Small intestine (tissue), 7 donors: ENCODE measurements at regions not wholly inside any gene's neighbourhood (a gene's known extent, or its start where the extent isn't known, plus 50 kb on each side); places are given as distances from the start of the nearest gene placed in this dataset.
A peak's percentile ranks its signal among the peaks of the same experiment; 100 is the strongest.

Source experiments
- DNase-seq, 2 donors: peaks; one replicate each; pipeline versions ENCODE4 v3.0.0 to v3.0.0-alpha.2; 2013
- FAIRE-seq: peaks from 2 replicates; lab custom pipeline; 2012; peaks lifted over from hg19 to GRCh38; lab: Jason Lieb, UNC
- H3K27ac ChIP-seq, 3 donors: one replicate each; pipeline ENCODE4 v1.5.1; 2013; ENCODE audit warnings: low read length in 2 of 3, mild to moderate bottlenecking in 2 of 3, control low read depth in 1 of 3, inconsistent platforms in 1 of 3, low read depth in 1 of 3, moderate library complexity in 1 of 3
- H3K27me3 ChIP-seq, 3 donors: one replicate each; pipeline ENCODE4 v1.6.1; 2013; ENCODE audit warnings: low read length in 3 of 3, inconsistent platforms in 1 of 3; ENCODE audit not compliant: control insufficient read depth in 3 of 3, insufficient read depth in 3 of 3
- H3K36me3 ChIP-seq, 3 donors: one replicate each; pipeline ENCODE4 v1.6.1; 2013; ENCODE audit warnings: low read length in 3 of 3, inconsistent platforms in 1 of 3, low read depth in 1 of 3, mild to moderate bottlenecking in 1 of 3, moderate library complexity in 1 of 3; ENCODE audit not compliant: control insufficient read depth in 3 of 3, insufficient read depth in 2 of 3
- H3K4me1 ChIP-seq, 3 donors: one replicate each; pipeline ENCODE4 v1.6.1; 2013; ENCODE audit warnings: low read length in 2 of 3, inconsistent platforms in 1 of 3, low read depth in 1 of 3, mild to moderate bottlenecking in 1 of 3, moderate library complexity in 1 of 3; ENCODE audit not compliant: control insufficient read depth in 3 of 3, insufficient read depth in 2 of 3
- H3K4me3 ChIP-seq, 3 donors: one replicate each; pipeline ENCODE4 v1.5.1; 2013; ENCODE audit warnings: low read length in 3 of 3, control low read depth in 1 of 3, inconsistent platforms in 1 of 3, low read depth in 1 of 3, mild to moderate bottlenecking in 1 of 3, moderate library complexity in 1 of 3
- H3K9me3 ChIP-seq, 2 donors: one replicate each; pipeline ENCODE4 v1.6.1; 2013; ENCODE audit warnings: low read depth in 1 of 2, low read length in 1 of 2; ENCODE audit not compliant: control insufficient read depth in 2 of 2, insufficient read depth in 1 of 2
- WGBS, 3 donors: extraction: QIAGEN DNeasy Blood & Tissue Kit; methylation state at CpG; one replicate each; pipeline ENCODE4 v1.1.7; 2013; 5-methylcytosine and 5-hydroxymethylcytosine counted together
- donor health status: healthy with polysubstance abuse.
- donor health status: control.
- donor health status: control.
- donor health status: Bipolar disorder and iron deficiency.
- donor health status: healthy.

DNA sequence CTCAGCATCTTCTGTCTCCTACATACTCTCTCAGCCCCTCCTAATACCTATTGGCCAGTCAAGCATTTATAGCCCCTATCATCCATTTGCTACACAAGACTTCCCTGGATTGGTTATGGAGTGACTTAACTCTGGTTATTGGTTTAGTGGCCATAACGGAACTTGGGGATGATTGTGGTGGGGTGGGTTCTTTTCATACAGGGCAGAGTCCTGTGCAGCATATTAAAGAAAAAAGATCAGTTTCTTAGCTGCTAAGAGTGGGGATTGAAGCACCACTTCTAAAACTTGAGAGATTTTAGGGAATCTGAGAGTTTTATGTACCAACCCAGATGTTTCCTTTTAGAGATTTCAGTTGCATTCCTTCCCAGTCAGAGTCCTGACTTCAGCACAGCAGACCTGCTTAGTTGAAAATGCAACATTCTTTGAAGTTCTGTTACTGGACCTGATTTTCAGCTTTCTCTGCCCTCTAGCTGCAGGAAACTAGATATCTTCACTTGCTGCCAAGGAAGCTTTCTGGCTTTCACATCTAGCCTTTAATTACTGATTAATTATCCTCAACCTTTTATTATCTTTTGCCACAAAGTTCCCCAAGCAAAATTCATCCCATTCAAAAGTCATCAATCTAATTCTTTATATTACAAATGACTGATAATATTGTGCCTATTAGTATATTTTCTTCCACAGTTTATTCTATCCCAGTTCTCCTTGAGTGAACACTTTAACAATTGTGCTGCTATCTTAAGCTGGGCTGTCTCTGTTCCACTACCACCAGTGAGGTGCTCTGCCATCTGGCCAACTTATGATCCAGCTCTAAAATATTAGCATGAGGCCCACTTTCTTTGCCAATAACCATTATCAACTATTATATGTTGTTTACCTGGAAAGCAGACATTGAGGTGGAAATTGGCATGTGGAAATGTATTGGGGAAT is 906.0 kb upstream of the ALCAM start:
- no peaks in the 10 kb centered on the region for H3K36me3 ChIP-seq
- no peaks in the 10 kb centered on the region for H3K27me3 ChIP-seq
- H3K4me3 ChIP-seq: no peak overlapping the region
- DNase-seq (no peak), FAIRE-seq (no peak)
- H3K9me3 ChIP-seq: no peaks in the 10 kb centered on the region
- H3K27ac ChIP-seq: peak overlapping the region in 1 of 3 donors; percentile 24
- no peaks in the 10 kb centered on the region for H3K4me1 ChIP-seq
- 0 to 46% (median 28%) methylated on average over 1 of the region's 1 CpG for WGBS, 3 donors

DNA sequence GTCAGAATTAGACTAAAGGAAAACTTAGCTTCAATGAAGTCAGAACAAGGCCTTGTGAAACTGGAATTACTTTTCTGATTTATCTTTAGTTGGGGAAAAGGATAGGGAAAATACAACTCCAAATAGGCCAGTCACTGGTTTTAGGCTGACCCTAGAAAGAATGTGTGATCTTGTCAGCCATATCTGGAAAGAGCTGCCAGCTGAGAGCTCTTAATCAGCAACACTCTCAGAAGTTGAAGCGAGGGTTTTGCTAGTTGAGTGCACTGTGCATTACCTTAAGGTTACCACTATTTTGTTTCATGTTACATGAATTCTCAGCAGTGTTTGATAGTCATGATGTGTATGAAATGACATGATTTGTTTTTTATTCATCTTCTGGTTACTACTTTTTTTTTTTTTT is 905.3 kb upstream of the ALCAM start:
- Histone ChIP-seq H3K36me3 (no peaks in the 10 kb centered on the region), H3K9me3 (no peaks in the 10 kb centered on the region), H3K27ac (no peak overlapping the region), H3K4me1 (no peaks in the 10 kb centered on the region), H3K27me3 (no peaks in the 10 kb centered on the region), H3K4me3 (no peak overlapping the region)
- FAIRE-seq: no peak
- 32 to 68% (median 63%) methylated on average over 1 of the region's 1 CpG for WGBS, 3 donors
- no peak for DNase-seq

DNA sequence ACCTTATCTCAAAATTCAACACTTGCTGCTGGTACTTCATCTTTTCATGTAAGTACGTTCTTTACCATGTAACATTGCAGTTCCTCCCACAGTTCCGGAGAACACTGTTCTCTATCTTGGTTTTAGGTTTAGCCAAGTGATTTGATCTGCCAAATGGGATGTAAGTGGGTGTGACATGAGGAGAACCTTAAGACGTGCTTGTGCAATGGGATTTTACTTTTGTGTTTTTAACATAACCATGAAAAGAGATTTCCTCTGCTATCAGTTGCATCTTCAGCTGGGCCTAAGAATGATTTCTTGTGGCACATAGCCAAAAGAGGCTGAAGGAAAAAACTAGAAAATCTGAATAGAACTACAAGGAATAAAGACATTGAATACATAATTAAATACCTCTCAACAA is 894.5 kb upstream of the ALCAM start:
- DNase-seq: no peak
- H3K9me3 ChIP-seq: peaks cover 2 to 20% of the 10 kb centered on the region in 2 donors
- no peak overlapping the region for H3K4me3 ChIP-seq
- 86 to 89% (median 87%) methylated on average over 3 of the region's 3 CpGs for WGBS, 3 donors
- no peaks in the 10 kb centered on the region for H3K36me3 ChIP-seq
- no peaks in the 10 kb centered on the region for H3K4me1 ChIP-seq
- no peaks in the 10 kb centered on the region for H3K27me3 ChIP-seq
- FAIRE-seq: no peak
- no peak overlapping the region for H3K27ac ChIP-seq

DNA sequence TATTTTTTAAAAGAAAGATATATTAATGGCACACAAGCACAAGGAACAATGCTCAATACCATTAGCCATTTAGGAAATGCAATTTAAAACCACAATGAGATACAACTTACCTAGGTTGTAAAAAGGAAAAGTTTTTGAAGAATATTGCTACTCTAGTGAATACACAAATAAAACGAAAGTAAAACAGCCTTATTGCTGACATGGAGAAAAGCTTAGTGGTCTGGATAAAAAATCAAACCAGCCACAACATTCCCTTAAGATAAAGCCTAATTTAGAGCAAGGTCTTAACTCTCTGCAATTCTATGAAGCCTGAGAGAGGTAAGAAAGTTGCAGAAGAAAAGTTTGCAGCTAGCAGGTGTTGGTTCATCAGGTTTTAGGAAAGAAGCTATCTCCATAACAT is 892.7 kb upstream of the ALCAM start:
- FAIRE-seq: no peak
- no peaks in the 10 kb centered on the region for H3K4me1 ChIP-seq
- no peak for DNase-seq
- H3K9me3 ChIP-seq: peaks cover 2 to 18% of the 10 kb centered on the region in 2 donors
- H3K36me3 ChIP-seq: no peaks in the 10 kb centered on the region
- no peak overlapping the region for H3K4me3 ChIP-seq
- WGBS, 3 donors: 55 to 74% (median 63%) methylated on average over 1 of the region's 1 CpG
- no peak overlapping the region for H3K27ac ChIP-seq
- no peaks in the 10 kb centered on the region for H3K27me3 ChIP-seq

DNA sequence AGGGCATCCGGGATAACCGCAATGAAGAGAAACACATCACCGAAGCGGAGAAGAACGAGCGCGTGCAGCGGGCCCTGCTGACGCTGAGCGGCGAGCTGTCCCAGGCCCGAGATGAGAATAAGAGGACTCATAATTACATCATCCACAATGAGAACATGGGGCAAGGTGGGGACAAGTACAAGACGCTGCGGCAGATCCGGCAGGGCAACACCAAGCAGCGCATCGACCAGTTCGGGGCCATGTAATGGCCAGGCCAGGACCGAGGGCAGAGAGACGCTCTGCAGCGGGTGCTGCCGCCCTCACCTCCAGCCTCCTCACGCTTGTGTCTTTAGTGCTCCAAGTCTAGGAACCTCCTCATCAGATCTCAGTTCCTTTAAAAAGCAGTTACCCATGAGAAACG is 863.7 kb upstream of the ALCAM start:
- Histone ChIP-seq H3K4me3 (no peak overlapping the region), H3K36me3 (no peaks in the 10 kb centered on the region), H3K9me3 (no peaks in the 10 kb centered on the region), H3K27me3 (no peaks in the 10 kb centered on the region), H3K27ac (no peak overlapping the region), H3K4me1 (no peaks in the 10 kb centered on the region)
- no peak for FAIRE-seq
- no peak for DNase-seq
- 93 to 97% (median 94%) methylated on average over 24 of the region's 24 CpGs for WGBS, 3 donors

DNA sequence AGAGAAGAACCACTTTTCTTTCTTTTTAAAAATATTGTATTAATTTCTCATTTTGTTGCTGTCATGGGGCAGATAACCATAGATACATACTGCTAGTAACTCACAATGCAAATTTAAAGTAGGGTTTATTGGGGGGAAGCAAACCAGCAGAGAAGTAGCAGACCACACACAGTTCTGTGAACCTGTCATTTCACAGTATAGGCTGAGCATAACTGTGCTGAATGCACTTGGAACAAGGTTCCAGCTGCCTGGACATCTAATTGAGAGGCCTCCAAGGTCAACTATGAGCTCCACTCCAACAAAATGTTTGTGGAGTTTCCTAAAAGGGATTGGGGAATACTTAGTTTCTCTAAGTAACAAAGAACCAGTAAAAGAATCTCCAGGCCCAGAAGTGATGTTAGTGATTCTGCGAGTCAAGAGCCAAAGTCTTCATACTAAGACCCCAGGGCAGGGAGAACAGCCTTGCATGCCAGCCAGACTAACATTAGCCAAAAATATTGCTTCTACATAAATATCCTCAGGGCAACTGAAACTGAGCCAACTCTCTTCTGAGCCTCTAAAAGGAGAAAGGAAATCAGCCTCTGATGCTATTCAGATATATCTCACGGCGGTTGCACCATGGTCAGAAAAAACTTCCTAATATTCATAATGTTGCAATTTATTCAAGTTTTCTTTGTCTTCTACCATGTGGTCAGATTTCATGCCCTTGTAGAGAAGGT is 856.4 kb upstream of the ALCAM start:
- H3K4me1 ChIP-seq: no peaks in the 10 kb centered on the region
- H3K36me3 ChIP-seq: no peaks in the 10 kb centered on the region
- H3K9me3 ChIP-seq: peaks cover 0 to 9% of the 10 kb centered on the region in 2 donors
- no peak for DNase-seq
- H3K27me3 ChIP-seq: no peaks in the 10 kb centered on the region
- H3K27ac ChIP-seq: no peak overlapping the region
- H3K4me3 ChIP-seq: no peak overlapping the region
- FAIRE-seq: no peak
- 80 to 93% (median 88%) methylated on average over 3 of the region's 3 CpGs for WGBS, 3 donors

DNA sequence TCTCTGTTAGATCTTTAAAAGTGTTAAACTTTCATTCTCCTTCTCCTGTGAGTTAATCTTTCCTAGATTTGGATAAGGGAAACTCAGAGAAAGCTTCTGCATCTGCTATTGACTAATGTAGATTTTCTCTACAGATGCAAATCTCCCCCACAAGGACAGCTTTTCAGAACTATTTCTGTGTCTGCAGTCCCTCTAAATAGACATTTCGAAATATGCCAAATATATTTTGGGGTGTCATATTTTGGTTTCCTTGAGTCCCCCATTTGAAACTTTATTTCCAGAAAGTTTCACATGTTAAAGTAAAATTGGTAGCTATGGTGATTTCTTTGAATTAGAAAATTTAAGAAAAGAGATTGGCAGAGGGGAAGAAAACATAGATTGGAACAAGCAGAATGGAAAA is 852.3 kb upstream of the ALCAM start:
- no peak for FAIRE-seq
- no peaks in the 10 kb centered on the region for H3K36me3 ChIP-seq
- H3K4me1 ChIP-seq: no peaks in the 10 kb centered on the region
- no peak overlapping the region for H3K4me3 ChIP-seq
- peaks cover 0 to 9% of the 10 kb centered on the region in 2 donors for H3K9me3 ChIP-seq
- DNase-seq: no peak
- no peaks in the 10 kb centered on the region for H3K27me3 ChIP-seq
- no peak overlapping the region for H3K27ac ChIP-seq
- WGBS, 3 donors: 64 to 77% (median 70%) methylated on average over 1 of the region's 1 CpG

DNA sequence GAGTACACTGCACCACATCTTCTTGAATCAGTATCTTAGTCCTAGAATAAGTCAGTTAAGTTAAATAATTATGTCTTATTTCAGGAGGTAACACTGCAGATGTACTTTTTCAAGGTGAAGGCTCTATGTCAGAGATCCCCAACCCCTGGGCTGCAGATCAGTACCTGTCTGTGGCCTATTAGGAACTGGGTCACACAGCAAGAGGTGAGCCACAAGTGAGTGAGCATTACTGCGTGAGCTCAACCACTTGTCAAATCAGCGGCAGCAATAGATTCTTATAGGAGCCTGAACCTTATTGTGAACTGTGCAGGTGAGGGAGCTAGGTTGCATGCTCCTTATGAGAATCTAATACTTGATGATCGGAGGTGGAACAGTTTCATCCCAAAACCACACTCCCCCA is 851.9 kb upstream of the ALCAM start:
- Histone ChIP-seq H3K4me1 (no peaks in the 10 kb centered on the region), H3K27ac (no peak overlapping the region), H3K4me3 (no peak overlapping the region), H3K36me3 (no peaks in the 10 kb centered on the region), H3K9me3 (peaks cover 0 to 9% of the 10 kb centered on the region in 2 donors), H3K27me3 (no peaks in the 10 kb centered on the region)
- DNase-seq (no peak), FAIRE-seq (no peak)
- WGBS, 3 donors: 91 to 94% (median 92%) methylated on average over 3 of the region's 3 CpGs
